Common myeloid progenitor, CD34-positive (primary cell): ENCODE measurements at regions not wholly inside any gene's neighbourhood (a gene's known extent, or its start where the extent isn't known, plus 50 kb on each side); places are given as distances from the start of the nearest gene placed in this dataset.
"Not testable (repeated sequence)": the region's sequence is repeated elsewhere in the genome, so short reads cannot be mapped to it uniquely, and the experiment has no call there.

ENCODE experiments used
- CTCF ChIA-PET: fragments of 350-600 bp; sonication (Branson Sonifier 250); formaldehyde crosslinking; loops from one replicate; lab custom pipeline; 2021; ENCODE audit warnings: antibody characterized with exemption; lab: Charles Lee
- POLR2A ChIA-PET: fragments of 350-600 bp; sonication (Branson Sonifier 250); formaldehyde crosslinking; loops from one replicate; lab custom pipeline; 2021; ENCODE audit warnings: antibody characterized with exemption; lab: Charles Lee
- DNase-seq, 3 donors: peaks; one replicate each; pipeline versions ENCODE4 v3.0.0 to v3.0.0-alpha.2; 2013
- H3K27ac ChIP-seq, 2 experiments: 1 replicate in 1 of 2; 2 replicates in 1 of 2; pipeline ENCODE4 v1.7.0; 2013; ENCODE audit warnings: inconsistent platforms in 2 of 2, low read length in 2 of 2, mild to moderate bottlenecking in 2 of 2, low read depth in 1 of 2, moderate library complexity in 1 of 2; ENCODE audit not compliant: severe bottlenecking in 2 of 2, insufficient read depth in 1 of 2, poor library complexity in 1 of 2
- H3K27me3 ChIP-seq, 5 experiments: replicated peaks in 2 of 5; 1 replicate in 3 of 5; 2 replicates in 2 of 5; pipeline versions ENCODE4 v1.6.1 to v1.7.0; 2013; ENCODE audit warnings: low read length in 4 of 5, mild to moderate bottlenecking in 2 of 5, moderate library complexity in 2 of 5, inconsistent platforms in 1 of 5; ENCODE audit not compliant: insufficient read depth in 5 of 5, control insufficient read depth in 4 of 5
- H3K36me3 ChIP-seq, 4 experiments: 1 replicate in 2 of 4; 2 replicates in 2 of 4; pipeline versions ENCODE4 v1.6.1 to v1.7.0; 2013; ENCODE audit warnings: low read length in 3 of 4, control low read depth in 1 of 4, mild to moderate bottlenecking in 1 of 4; ENCODE audit not compliant: control insufficient read depth in 4 of 4, insufficient read depth in 4 of 4
- H3K4me1 ChIP-seq, 4 experiments: 1 replicate in 3 of 4; 2 replicates in 1 of 4; pipeline versions ENCODE4 v1.6.1 to v1.7.1; 2013; ENCODE audit warnings: low read length in 3 of 4, mild to moderate bottlenecking in 3 of 4, control low read depth in 1 of 4, inconsistent platforms in 1 of 4, moderate library complexity in 1 of 4; ENCODE audit not compliant: control insufficient read depth in 4 of 4, insufficient read depth in 4 of 4; ENCODE audit errors: control extremely low read depth in 1 of 4
- H3K4me3 ChIP-seq, 7 experiments: 1 replicate in 4 of 7; 2 replicates in 3 of 7; pipeline versions ENCODE4 v1.5.1 to v1.7.0; 2013; ENCODE audit warnings: mild to moderate bottlenecking in 7 of 7, low read length in 6 of 7, moderate library complexity in 6 of 7, inconsistent platforms in 2 of 7, low read depth in 2 of 7, control low read depth in 1 of 7; ENCODE audit not compliant: insufficient read depth in 4 of 7, control insufficient read depth in 1 of 7; ENCODE audit errors: extremely low read depth in 1 of 7
- H3K9me3 ChIP-seq, 5 experiments: 1 replicate in 4 of 5; 2 replicates in 1 of 5; pipeline versions ENCODE4 v1.6.1 to v1.7.1; 2013; ENCODE audit warnings: low read length in 4 of 5, mild to moderate bottlenecking in 2 of 5, inconsistent platforms in 1 of 5, low read depth in 1 of 5, moderate library complexity in 1 of 5; ENCODE audit not compliant: control insufficient read depth in 4 of 5, insufficient read depth in 2 of 5; ENCODE audit errors: control extremely low read depth in 1 of 5
- WGBS: methylation state at CpG from one replicate; pipeline ENCODE4 v1.1.5; 2013; ENCODE audit not compliant: insufficient coverage; 5-methylcytosine and 5-hydroxymethylcytosine counted together

DNA sequence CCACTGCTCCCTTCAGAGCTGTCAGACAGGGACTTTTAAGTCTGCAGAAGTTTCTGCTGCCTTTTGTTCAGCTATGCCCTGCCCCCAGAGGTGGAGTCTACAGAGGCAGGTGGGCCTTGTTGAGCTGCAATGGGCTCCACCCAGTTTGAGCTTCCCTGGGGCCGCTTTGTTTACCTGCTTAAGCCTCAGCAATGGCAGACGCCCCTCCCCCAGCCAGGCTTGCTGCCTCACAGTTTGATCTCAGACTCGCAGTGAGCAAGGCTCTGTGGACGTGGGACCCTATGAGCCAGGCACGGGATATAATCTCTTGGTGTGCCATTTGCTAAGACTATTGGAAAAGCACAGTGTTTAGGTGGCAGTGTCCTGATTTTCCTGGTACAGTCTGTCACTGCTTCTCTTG is 104.2 kb upstream of the PTBP2 start:
- H3K4me3 ChIP-seq, H3K27ac ChIP-seq, H3K4me1 ChIP-seq, POLR2A ChIA-PET, DNase-seq, CTCF ChIA-PET, H3K36me3 ChIP-seq, H3K9me3 ChIP-seq, H3K27me3 ChIP-seq: not testable (repeated sequence)
- 87% methylated on average over 5 of the region's 5 CpGs for WGBS

DNA sequence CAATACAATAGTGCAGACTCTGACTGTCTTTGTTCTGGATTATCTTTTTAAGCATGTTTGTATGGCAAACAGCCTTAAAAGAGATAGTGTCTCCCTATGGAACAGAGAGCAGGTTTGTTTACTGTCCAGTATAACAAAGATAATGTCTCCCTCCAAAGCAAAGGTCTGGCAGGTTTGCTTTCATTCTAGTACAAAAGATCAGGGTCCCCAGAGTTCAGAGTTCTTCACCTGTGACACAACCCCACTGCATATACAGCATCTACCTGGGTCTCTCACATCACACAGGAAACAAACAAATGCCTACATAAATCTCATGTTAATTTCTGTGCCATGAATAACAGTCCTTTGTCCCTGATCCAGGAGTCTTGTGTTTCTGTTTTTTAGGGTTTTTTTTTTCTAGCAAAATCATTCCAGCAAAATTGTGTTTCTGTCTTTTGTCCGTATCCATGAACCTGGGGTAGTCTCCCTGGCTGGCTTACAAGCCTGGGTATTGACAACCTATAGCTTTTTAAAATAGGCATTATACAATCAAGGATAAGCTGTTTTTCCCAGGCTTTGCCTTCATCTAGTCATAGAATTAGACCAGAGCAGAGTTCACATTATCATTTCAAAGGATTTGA is 89.4 kb upstream of the PTBP2 start:
- WGBS, result no CpG with 5 or more reads among the region's 1 CpG
- CTCF ChIA-PET, result no interaction called here
- H3K27ac ChIP-seq, result no peak overlapping the region
- H3K27me3 ChIP-seq, result no peaks in the 10 kb centered on the region
- POLR2A ChIA-PET, result no interaction called here
- no peaks in the 10 kb centered on the region for H3K4me1 ChIP-seq
- DNase-seq, result no peak
- no peaks in the 10 kb centered on the region for H3K9me3 ChIP-seq
- H3K4me3 ChIP-seq, result no peak overlapping the region
- no peaks in the 10 kb centered on the region for H3K36me3 ChIP-seq

DNA sequence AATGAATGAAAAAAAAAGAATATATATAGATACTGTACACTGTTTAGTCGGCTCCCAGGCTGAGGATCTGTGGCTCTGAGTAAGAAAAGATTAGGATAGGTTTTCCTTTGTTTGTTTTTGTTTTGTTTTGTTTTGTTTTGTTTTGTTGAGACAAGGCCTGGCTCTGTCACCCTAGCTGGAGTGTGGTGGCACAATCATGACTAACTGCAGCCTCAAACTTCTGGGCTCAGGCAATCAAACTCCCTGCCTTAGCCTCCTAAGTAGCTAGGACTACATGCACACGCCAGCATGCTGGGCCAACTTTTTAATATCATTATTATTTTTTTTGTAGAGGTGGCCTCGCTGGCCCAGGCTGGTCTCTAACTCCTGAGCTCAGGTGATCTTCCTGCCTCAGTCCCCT is 87.9 kb upstream of the PTBP2 start:
- 100% methylated on average over 1 of the region's 3 CpGs for WGBS
- no peak overlapping the region for H3K27ac ChIP-seq
- no peak for DNase-seq
- no peaks in the 10 kb centered on the region for H3K9me3 ChIP-seq
- no peaks in the 10 kb centered on the region for H3K36me3 ChIP-seq
- ChIA-PET CTCF (no interaction called here), POLR2A (no interaction called here)
- H3K4me3 ChIP-seq, result no peak overlapping the region
- no peaks in the 10 kb centered on the region for H3K4me1 ChIP-seq
- no peaks in the 10 kb centered on the region for H3K27me3 ChIP-seq

DNA sequence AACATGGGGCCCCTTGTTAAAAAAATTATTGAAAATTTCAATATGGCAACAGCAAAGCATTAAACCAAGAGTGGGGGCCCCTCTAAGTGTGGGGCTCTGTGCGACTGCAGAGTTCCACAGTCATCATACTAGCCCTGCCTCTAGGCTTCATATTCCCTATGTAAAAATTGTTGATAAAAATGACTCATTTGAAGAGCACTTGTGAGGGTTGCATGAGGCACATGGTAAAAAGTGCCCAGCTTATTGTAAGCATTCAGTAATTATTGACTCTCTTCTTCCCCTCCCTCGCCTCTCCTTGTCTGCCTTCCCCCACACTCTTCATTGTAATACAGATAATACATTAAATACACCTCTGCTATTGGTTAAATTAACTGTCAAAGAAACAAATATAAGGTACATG is 86.7 kb upstream of the PTBP2 start:
- Histone ChIP-seq H3K36me3 (no peaks in the 10 kb centered on the region), H3K4me1 (no peaks in the 10 kb centered on the region), H3K27me3 (no peaks in the 10 kb centered on the region), H3K4me3 (no peak overlapping the region), H3K9me3 (no peaks in the 10 kb centered on the region), H3K27ac (no peak overlapping the region)
- WGBS, result no CpG with 5 or more reads among the region's 2 CpGs
- DNase-seq, result no peak
- ChIA-PET CTCF (no interaction called here), POLR2A (no interaction called here)

DNA sequence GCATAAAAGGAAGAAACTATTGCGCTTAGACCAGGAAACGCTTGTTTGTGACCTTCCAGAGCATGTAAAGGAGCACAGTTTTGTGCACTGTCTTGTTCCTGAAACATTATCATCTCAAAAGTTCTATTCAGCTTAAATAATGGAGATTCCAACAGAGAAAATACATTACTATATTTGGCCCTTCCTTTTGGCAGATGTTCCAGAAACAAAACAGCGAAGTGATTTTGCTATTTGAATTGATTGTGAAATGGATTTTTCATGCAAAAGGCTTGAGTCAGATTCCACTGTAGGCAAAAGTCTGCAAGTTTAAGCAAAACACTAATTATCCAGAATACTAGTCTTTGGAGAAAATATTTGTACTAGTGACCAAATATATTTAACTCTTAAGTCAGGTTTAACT is 80.3 kb upstream of the PTBP2 start:
- WGBS, result 100% methylated on average over 2 of the region's 3 CpGs
- H3K27ac ChIP-seq, result no peak overlapping the region

DNA sequence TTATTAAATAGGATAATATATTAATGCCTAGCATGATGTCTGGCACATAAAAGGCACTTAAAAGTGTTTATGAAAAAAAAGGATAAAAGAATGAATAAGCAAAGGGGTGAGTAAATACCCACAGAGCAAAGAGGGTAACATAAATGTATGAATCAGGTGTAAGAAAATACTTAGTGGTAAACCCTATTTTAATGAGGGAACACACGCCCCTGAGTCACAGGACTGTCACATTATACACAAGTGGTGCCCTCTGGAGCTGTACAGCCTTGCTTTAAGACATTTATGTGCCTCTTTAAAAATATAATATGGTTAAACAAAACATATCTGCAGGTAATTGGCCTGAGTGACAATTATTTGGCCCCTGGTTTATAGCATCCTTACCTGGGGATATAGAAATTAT is 78.1 kb upstream of the PTBP2 start:
- no peak for DNase-seq
- Histone ChIP-seq H3K4me1 (no peaks in the 10 kb centered on the region), H3K36me3 (no peaks in the 10 kb centered on the region), H3K9me3 (no peaks in the 10 kb centered on the region), H3K27ac (no peak overlapping the region), H3K4me3 (no peak overlapping the region), H3K27me3 (no peaks in the 10 kb centered on the region)
- no CpG with 5 or more reads among the region's 1 CpG for WGBS
- ChIA-PET POLR2A (no interaction called here), CTCF (no interaction called here)

More for the DNA sequence above, 80.3 kb upstream of the PTBP2 start:
- CTCF ChIA-PET, result no interaction called here
- H3K9me3 ChIP-seq, result no peaks in the 10 kb centered on the region
- H3K36me3 ChIP-seq, result no peaks in the 10 kb centered on the region
- DNase-seq, result no peak
- no peaks in the 10 kb centered on the region for H3K27me3 ChIP-seq
- H3K4me1 ChIP-seq, result no peaks in the 10 kb centered on the region
- H3K4me3 ChIP-seq, result no peak overlapping the region
- POLR2A ChIA-PET, result no interaction called here

DNA sequence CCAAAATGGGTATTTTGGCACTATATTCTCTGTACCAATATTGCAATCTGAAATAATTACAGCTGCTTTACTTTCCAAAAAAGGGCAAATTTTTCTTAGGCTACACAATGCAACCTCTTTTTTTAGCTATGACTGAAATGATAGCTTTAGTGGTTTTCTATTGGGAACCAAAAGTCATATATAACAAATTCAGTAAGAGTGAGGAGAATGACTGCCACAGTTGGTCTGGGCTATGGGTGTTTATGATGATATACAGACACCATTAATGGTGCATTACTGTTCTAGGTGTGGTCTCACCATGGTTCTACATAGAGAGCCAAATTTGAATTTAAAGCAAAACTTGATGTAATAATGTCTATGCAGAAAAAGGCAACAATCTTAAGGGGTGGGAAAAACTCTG is 72.3 kb upstream of the PTBP2 start:
- POLR2A ChIA-PET, result no interaction called here
- no peak for DNase-seq

More for the DNA sequence above, 72.3 kb upstream of the PTBP2 start:
- no peak overlapping the region for H3K27ac ChIP-seq
- H3K36me3 ChIP-seq, result no peaks in the 10 kb centered on the region
- H3K9me3 ChIP-seq, result no peaks in the 10 kb centered on the region
- CTCF ChIA-PET, result interaction anchor here (1.0 kb wide), 1 partner anchor 11 kb away, joined by 4 read pairs; no protein-coding TSS in a partner anchor
- H3K27me3 ChIP-seq, result no peaks in the 10 kb centered on the region
- no peak overlapping the region for H3K4me3 ChIP-seq
- no peaks in the 10 kb centered on the region for H3K4me1 ChIP-seq
